ENCODE measurements at regions not wholly inside any gene's neighbourhood (a gene's known extent, or its start where the extent isn't known, plus 50 kb on each side); places are given as distances from the start of the nearest gene placed in this dataset.

- H3K27ac ChIP-seq (ENCODE audit: insufficient read depth, low read depth, low read length) = no peak overlapping the region
- no TSS peak for BruUV-seq (replicated peaks)
- H3K9ac ChIP-seq (replicated peaks; ENCODE audit: extremely low read depth, insufficient read depth, low read length) = no peak overlapping the region
- dilution Hi-C loops (cut with MboI; ENCODE audit: extremely low pct_ligation_motif_present, low sequenced_read_pairs) = no loop called here
- no peaks in the 10 kb centered on the region for H3K9me1 ChIP-seq (replicated peaks; ENCODE audit: control insufficient read depth, extremely low read depth, insufficient read depth, low read length)
- no peaks in the 10 kb centered on the region for H4K20me1 ChIP-seq (replicated peaks; ENCODE audit: control insufficient read depth, extremely low read depth, insufficient read depth, low read length)
- H3K4me3 ChIP-seq (replicated peaks in 1 of 3; ENCODE audit: insufficient read depth in 1 of 3, low read depth in 1 of 3, low read length in 3 of 3) = no peak overlapping the region
- DNase-seq (ENCODE audit: low read depth, low spot score) (no peak), FAIRE-seq (no peak)
- no peaks in the 10 kb centered on the region for H3K79me2 ChIP-seq (ENCODE audit: control insufficient read depth, insufficient read depth, low read length)
- CTCF ChIA-PET = no interaction called here
- POLR2A ChIA-PET = no interaction called here
- no peak for TF ChIP-seq POLR2AphosphoS5 (IDR thresholded peaks at IDR 0.05; ENCODE audit: insufficient read depth, low read depth, low read length)
- H3K9me3 ChIP-seq (replicated peaks; ENCODE audit: control insufficient read depth, insufficient read depth, low read length) = no peaks in the 10 kb centered on the region
- H2AFZ ChIP-seq (ENCODE audit: low read depth, low read length) = no peak overlapping the region
- intact Hi-C loops (cut with micrococcal nuclease) = no loop called here
- no peak overlapping the region for H3K4me2 ChIP-seq (ENCODE audit: insufficient read depth, low read length)
- no peaks in the 10 kb centered on the region for H3K4me1 ChIP-seq (ENCODE audit: control insufficient read depth, extremely low read depth, insufficient read depth, low read length)
- H3K27me3 ChIP-seq (ENCODE audit: control insufficient read depth in 2 of 2, insufficient read depth in 2 of 2, low read length in 2 of 2) = no peaks in the 10 kb centered on the region
- no peaks in the 10 kb centered on the region for H3K36me3 ChIP-seq (ENCODE audit: control insufficient read depth in 2 of 2, extremely low read depth in 1 of 2, insufficient read depth in 2 of 2, low read length in 2 of 2)
These were observed 126.0 kb downstream of the RNASET2 start for GRCh38 chr6:166830185-166830890.

- no peaks in the 10 kb centered on the region for H3K4me1 ChIP-seq (ENCODE audit: control insufficient read depth, extremely low read depth, insufficient read depth, low read length)
- dilution Hi-C loops (cut with MboI; ENCODE audit: extremely low pct_ligation_motif_present, low sequenced_read_pairs) (no loop called here), intact Hi-C loops (cut with micrococcal nuclease) (no loop called here)
- no peak overlapping the region for H3K9ac ChIP-seq (replicated peaks; ENCODE audit: extremely low read depth, insufficient read depth, low read length)
- H3K27me3 ChIP-seq (ENCODE audit: control insufficient read depth in 2 of 2, insufficient read depth in 2 of 2, low read length in 2 of 2) = no peaks in the 10 kb centered on the region
- TF ChIP-seq EZH2 (IDR thresholded peaks at IDR 0.05; ENCODE audit: borderline replicate concordance, low read depth, low read length, severe bottlenecking) = no peak
- no peak for TF ChIP-seq JUN (IDR thresholded peaks at IDR 0.05; ENCODE audit: borderline replicate concordance, insufficient read depth, insufficient read length, low read depth)
- TF ChIP-seq MYC (IDR thresholded peaks at IDR 0.05; ENCODE audit: low read depth, low read length) = no peak
- TF ChIP-seq POLR2A (IDR thresholded peaks at IDR 0.05; ENCODE audit: low read depth, low read length) = no peak
- no peak for TF ChIP-seq CTCF (IDR thresholded peaks at IDR 0.05; ENCODE audit: extremely low read depth in 1 of 2, insufficient read depth in 1 of 2, low read depth in 1 of 2, low read length in 2 of 2)
- TF ChIP-seq GATA2 (IDR thresholded peaks at IDR 0.05; ENCODE audit: insufficient read depth, insufficient read length, low read depth, low read length) = no peak
- TF ChIP-seq POLR2AphosphoS5 (IDR thresholded peaks at IDR 0.05; ENCODE audit: insufficient read depth, low read depth, low read length) = no peak
- TF ChIP-seq FOS (IDR thresholded peaks at IDR 0.05; ENCODE audit: borderline replicate concordance, insufficient read depth, low read length) = no peak
- TF ChIP-seq, protein P1, sequence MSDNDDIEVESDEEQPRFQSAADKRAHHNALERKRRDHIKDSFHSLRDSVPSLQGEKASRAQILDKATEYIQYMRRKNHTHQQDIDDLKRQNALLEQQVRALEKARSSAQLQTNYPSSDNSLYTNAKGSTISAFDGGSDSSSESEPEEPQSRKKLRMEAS (IDR thresholded peaks at IDR 0.05; ENCODE audit: insufficient read depth, insufficient read length) = no peak
- no peak overlapping the region for H3K4me3 ChIP-seq (replicated peaks in 1 of 3; ENCODE audit: insufficient read depth in 1 of 3, low read depth in 1 of 3, low read length in 3 of 3)
- H3K36me3 ChIP-seq (ENCODE audit: control insufficient read depth in 2 of 2, extremely low read depth in 1 of 2, insufficient read depth in 2 of 2, low read length in 2 of 2) = no peaks in the 10 kb centered on the region
- no peaks in the 10 kb centered on the region for H4K20me1 ChIP-seq (replicated peaks; ENCODE audit: control insufficient read depth, extremely low read depth, insufficient read depth, low read length)
- H3K4me2 ChIP-seq (ENCODE audit: insufficient read depth, low read length) = no peak overlapping the region
- H3K79me2 ChIP-seq (ENCODE audit: control insufficient read depth, insufficient read depth, low read length) = no peaks in the 10 kb centered on the region
- BruUV-seq (replicated peaks) = no TSS peak
- no peaks in the 10 kb centered on the region for H3K9me3 ChIP-seq (replicated peaks; ENCODE audit: control insufficient read depth, insufficient read depth, low read length)
- H2AFZ ChIP-seq (ENCODE audit: low read depth, low read length) = no peak overlapping the region
- CTCF ChIA-PET = no interaction called here
- no peaks in the 10 kb centered on the region for H3K9me1 ChIP-seq (replicated peaks; ENCODE audit: control insufficient read depth, extremely low read depth, insufficient read depth, low read length)
- no peak overlapping the region for H3K27ac ChIP-seq (ENCODE audit: insufficient read depth, low read depth, low read length)
- DNase-seq (ENCODE audit: low read depth, low spot score) = no peak
- no peak for FAIRE-seq
- POLR2A ChIA-PET = no interaction called here
These were observed 130.1 kb downstream of the RNASET2 start for GRCh38 chr6:166826264-166826663.

Measured in endothelial cell of umbilical vein (primary cell).